HG03280 (cell line): ENCODE measurements at regions not wholly inside any gene's neighbourhood (a gene's known extent, or its start where the extent isn't known, plus 50 kb on each side); places are given as distances from the start of the nearest gene placed in this dataset.
"Not testable (repeated sequence)": the region's sequence is repeated elsewhere in the genome, so short reads cannot be mapped to it uniquely, and the experiment has no call there.

Source experiments
- ATAC-seq: cut with Tn5 transposase; IDR thresholded peaks from one replicate; pipeline ENCODE4 v1.9.1; 2021; ENCODE audit warnings: mild to moderate bottlenecking, moderate library complexity; ENCODE audit not compliant: unreplicated experiment

DNA sequence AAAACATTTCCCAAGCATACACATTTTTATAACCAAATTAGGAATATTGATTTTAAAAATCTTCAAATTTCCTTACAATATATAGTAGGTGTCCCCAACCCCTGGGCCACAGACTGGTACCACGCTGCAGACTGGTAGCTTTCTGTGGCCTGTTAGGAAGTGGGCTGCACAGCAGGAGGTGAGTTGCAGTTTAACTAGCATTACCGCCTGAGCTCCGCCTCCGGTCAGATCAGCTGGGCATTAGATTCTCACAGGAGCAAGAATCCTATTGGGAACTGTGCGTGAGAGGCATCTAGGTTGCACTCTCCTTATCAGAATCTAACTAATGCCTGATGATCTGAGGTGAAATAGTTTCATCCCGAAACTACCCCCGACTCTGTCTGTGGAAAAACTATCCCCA lies 62.1 kb downstream of the ZWINT start:
- no peak for ATAC-seq

DNA sequence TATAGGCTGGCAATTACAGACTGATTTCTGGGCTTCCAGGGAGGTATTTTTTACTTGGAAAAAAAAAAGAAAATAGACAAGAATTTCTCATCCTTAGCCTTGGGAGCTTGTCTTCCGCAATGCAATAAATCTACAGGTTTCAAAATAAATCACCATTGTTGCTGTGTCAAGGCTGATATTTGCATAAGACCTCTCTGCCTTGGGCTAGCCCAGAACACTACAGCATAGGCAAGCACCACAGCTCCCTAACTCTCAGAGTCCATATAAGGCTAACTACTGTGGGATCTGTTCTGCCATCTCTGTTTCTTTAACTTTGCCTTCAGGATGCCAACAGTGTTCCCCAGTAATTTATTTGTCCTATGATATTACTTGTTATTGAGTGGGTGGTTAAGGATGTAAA lies 64.4 kb downstream of the ZWINT start:
- ATAC-seq: no peak

DNA sequence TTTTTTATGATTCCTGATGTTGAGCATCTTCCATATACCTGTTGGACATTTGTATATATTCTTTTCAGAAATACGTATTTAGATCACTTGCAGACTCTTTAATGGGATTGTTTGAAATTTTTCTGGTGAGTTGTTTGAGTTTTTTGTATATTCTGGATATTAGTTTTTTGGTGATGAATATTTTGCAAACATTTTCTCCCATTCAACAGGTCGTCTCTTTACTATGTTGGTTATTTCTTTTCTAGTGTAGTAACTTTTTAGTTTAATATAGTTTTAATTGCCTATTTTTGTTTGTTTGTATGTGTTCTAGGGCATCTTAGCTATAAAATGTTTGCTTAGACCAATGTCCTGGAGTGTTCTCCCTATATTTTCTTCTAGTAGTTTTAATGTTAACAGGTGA lies 72.7 kb downstream of the ZWINT start:
- ATAC-seq: no peak

DNA sequence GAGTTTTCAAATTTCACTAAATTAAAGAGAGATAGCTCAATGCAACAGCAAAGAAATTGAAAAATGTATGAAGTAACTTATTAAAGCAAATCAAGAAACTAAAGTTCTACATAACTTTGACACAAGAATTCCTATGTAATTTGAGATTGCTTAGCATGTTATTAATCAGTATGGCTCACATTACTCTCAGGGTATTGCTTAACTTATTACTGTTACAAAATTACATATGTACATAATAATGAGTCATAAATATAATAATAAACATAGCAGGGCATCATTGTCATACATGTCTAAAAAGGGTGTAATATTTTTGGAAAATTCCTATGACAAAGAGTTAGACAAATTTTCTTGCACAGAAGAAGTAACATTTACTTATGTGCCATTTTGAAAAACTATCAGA lies 75.0 kb downstream of the ZWINT start:
- no peak for ATAC-seq

DNA sequence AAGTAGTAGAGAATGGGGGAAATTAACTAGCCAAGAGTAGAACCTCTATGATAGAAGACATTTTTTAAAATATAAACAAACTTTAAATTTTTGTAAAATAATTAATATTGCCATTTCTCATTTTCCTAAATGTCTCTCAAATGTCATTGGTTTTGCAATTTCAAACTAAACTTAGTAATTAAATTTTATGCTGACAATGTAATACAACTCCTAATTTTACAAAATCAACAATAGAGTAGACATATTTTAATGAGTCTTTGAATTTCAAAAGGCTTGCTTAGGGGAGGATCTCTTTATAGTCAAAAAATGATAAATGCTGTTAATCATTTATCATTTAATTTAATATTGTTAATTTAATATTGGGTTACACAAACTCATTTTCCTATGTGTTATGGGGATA lies 81.8 kb downstream of the ZWINT start:
- no peak for ATAC-seq

DNA sequence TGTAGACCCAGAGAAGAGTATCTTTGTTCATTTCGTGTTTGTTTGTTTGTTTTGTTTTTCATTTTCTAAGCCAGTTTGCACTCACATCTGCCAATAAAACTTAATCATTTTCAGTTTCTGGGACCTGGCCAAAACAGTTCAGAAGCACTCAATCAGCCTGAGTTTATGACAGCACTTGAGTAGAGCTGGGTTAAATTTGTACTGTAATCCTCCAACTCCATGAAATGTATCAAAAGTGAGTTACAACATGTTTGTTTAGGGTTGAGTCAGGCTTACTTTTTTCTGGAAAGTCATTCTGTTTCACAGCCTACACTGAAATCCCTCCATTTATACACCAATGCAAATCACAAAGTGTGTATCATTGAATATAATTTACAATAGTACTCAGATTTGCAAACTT lies 91.9 kb downstream of the ZWINT start:
- no peak for ATAC-seq

DNA sequence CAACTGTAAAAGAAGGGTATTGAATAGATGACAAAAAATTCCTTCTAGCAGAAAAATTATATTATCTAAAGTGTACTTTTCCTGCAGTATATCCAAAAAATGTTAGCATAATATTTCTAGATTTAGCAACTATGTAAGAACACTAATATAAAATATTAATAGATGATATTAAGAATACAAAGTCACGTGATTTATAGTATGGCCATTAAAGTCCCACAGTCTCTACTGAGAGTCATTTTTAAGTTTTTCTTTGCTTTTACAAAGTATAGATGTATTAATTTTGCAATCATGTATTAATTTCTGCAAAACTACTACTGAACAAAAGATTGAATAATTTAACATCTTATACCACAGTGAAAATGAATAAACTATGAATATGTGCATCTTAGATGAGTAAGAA lies 94.9 kb downstream of the ZWINT start:
- no peak for ATAC-seq

DNA sequence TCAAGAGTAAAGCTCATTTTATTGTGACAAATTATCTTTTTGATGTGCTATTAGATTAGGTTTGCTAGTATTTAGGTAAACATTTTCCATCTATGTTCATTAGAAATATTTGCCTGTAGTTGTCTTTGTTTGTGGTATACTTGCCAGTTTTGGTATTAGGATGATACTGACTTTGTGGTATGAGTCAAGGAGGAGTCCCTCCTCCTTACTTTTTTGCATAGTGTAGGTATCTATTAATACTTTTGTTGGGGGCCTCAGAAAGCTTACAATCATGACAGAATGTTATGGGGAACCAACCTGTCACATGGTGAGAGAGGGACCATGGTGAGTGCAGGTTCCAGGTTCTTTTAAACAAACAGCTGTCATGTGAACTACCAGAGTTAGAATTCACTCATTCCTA lies 102.1 kb downstream of the ZWINT start:
- no peak for ATAC-seq

DNA sequence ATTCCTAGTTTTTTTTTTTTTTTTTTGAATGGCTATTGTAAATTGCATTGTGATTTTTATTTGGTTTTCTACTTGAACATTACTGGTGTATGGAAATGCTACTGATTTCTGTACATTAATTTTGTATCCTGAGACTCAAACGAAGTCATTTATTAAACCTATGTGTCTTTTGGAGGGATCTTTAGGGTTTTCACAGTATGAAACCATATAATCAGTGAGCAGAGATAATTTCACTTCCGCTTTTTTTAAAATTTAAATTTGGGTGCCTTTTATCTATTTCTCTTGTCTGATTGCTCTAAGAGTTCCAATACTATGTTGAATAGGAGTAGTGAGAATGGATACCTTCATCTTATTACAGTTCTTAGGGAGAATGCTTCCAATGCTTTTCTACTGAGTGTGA lies 102.7 kb downstream of the ZWINT start:
- no peak for ATAC-seq

DNA sequence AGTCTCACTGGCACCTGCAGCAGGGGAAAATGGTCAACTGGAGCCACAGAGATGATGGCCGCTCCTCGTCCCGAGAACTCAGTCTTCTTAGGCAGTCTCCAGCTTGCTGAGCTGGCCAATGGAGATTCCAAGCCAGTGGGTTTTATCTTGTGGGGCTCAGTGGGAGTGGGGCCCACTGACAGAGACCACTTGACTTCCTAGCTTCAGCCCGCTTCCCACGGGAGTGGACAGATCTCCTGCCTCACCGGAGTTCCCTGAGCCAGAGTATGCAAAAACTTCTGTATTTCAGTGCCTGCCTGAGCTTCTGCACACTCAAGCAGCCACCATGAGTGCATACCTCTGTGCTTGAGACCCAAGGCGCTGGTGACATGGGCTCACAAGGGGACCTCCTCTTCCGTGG lies 105.8 kb downstream of the ZWINT start:
- ATAC-seq: no peak

DNA sequence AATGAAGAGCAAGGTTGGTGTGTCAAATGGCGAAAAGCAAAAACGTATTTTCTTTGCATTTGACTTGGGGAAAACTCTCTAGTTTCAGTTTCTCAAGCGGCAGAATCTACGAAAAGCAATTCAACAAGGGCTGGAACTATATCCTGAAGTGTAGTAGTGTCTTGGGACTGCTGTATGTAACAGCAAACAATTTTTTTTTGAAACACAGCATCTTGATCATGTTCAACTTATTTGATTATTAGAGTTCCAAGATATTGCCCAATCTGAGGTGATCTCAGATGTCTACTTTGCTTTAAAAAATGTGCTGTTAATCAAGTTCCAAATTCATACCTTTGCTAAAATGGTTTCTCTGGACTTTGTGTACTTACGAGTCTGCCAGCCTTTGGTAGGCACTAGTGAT lies 120.6 kb downstream of the ZWINT start:
- ATAC-seq: no peak

DNA sequence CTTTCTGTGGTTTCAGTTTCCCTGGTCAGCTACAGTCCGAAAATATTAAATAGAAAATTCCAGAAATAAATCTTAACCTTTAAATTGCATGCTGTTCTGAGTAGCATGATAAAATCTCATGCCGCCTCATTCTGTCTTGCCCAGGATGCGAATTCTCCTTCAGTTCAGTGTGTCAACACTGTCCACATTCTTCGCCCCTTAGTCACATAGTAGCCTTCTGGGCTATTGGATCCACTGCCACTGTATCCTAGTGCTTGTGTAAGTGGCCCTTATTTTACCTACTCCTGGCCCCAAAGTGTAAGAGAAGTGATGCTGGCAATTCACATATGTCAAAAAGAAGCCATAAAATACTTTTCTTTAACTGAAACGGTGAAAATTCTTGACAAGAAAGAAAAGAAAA lies 129.6 kb downstream of the ZWINT start:
- no peak for ATAC-seq

DNA sequence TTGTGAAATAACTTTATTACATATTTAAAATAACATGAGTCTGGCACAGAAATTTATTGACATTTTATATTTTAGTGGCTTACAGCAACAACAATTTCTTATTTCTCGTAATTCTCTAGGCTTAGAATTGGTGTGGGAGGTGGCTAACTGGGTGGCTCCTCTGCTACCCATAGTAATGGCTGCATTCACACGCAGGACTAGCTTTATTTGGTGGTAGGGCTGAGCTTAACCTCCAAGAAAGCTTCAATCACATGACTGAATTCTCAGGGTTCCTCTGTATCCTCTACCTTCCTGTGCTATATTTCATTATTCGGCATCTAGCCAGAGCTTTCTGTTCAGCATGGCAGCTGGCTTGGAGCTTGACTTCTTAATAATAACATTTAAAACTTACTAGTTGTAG lies 138.8 kb downstream of the ZWINT start:
- ATAC-seq: no peak

DNA sequence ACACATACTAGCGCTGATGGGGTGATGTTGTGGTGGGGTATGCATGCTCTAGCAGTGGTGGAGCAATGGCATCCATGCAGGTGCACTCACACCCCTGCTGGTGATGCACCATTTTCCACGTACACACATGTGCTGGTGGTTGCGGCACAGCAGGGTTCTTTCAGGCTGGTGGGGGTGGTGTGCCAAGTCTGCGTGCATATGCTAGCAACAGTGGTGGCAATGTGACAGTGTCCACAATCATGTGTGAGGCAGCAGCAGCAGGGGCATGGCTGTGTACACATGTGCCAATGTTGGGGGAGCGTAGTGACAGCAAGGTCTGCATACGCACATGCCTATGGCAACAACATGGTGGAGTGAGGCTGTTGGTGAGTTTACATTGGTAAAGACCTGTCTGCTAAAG lies 148.1 kb downstream of the ZWINT start:
- ATAC-seq: no peak

DNA sequence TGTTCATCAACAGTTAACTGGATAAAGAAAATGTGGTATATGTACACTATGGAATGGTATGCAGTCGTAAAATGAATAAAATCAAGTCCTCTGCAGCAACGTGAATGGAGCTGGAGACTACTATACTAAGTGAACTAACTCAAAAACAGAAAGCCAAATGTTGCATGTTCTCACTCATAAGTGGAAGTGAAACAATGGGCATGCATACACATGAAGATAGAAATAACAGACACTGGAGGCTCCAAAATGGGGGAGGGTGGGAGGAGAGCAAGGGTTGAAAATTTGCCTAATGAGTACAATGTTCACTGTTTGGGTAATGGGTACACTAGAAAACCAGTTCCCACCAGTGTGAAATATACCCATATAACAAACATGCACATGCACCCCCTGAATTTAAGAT lies 179.5 kb downstream of the ZWINT start:
- ATAC-seq: no peak

DNA sequence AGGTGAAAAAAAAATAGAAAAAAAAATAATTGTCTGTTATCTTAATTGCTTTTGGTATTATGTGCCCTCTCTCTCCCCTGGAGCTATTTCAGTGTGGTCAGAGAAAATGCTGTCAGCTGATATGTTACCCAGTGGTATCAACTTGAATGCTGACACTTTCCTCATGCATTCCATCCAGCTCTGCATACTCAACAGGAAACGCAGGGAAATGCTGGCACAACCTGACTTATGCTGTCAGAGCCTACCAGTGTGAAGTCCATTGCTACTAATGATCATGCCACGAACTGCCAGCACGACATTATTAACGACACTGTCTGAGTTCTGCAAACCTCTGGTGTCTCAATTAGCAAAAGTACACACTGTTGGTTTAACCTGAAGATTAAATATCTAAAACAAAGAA lies 182.8 kb downstream of the ZWINT start:
- no peak for ATAC-seq

DNA sequence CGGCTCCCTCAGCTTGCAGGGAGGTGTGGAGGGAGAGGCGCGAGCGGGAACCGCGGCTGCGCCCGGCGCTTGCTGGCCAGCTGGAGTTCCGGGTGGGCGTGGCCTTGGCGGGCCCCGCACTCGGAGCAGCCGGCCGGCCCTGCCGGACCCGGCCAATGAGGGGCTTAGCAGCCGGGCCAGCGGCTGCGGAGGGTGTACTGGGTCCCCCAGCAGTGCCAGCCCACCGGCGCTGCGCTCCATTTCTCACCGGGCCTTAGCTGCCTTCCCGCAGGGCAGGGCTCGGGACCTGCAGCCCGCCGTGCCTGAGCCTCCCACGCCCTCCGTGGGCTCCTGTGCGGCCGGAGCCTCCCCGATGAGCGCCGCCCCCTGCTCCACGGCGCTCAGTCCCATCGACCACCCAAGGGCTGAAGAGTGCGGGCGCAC lies 206.0 kb downstream of the ZWINT start:
- ATAC-seq: not testable (repeated sequence)

DNA sequence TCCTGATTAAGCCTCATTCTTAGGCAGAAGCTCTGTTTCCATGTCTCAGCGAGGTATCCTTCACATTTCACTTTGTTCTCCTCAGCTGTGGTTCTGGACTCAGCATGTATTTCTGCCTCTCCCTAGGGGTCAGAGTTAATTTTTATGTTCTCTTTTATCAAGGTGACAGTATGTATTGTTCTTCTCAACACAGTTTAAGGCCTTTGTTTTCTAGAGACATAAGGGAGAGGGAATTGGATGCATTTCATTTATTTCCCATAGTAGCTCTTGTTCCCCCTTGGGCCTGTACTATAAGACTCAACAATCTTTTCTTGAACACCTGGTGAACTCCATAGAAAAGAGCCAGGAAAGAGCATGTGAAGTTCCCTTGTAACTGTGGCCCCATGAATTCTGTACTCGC lies 214.3 kb downstream of the ZWINT start:
- ATAC-seq: no peak

DNA sequence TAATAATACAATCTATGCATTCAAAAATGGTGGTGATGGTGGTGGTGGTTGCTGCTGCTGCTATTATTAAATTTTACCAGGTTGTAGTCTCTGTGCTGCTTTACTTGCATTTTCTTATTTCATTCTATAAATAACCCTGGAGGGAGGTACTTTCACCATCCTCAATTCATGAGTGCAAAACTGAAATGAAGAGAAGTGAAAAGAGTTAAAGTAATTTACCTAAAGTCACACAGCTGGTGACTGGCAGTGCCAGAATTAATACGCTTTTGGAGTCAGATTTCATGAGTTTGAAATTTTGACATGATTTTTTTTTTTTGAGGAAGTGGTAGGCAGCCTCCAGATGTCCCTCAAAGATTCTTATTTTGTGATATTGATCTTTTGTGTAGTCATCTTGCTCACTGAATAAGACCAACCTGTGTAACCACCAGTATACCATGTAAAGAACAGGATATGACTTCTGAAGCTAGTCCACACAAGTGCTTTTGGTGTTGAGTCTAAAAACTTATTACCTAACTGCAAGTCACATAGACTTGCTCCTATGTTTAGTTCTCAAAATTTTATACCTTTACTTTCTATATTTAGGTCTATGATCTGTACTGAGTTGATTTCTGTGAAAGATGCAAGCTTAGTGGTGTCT lies 218.8 kb downstream of the ZWINT start:
- peak; percentile 73 for ATAC-seq

DNA sequence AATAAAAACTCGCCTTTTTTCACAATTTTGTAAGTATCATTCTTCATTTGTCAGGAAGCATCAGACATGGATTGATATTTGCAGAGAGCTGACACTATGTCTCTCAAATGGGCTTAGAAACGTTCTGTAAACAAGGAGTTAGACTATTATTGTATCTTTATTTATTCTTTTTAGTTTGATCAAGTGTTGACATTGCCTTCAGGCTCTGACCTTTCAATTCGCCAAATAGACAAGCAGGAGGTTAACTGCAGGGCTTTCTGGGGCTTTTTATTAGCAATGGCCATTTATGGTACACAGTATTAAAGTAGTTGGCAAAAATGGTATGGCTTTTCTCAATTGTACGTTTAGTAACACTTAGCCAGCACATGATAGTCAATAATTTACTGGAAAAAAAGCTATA lies 221.7 kb downstream of the ZWINT start:
- no peak for ATAC-seq

DNA sequence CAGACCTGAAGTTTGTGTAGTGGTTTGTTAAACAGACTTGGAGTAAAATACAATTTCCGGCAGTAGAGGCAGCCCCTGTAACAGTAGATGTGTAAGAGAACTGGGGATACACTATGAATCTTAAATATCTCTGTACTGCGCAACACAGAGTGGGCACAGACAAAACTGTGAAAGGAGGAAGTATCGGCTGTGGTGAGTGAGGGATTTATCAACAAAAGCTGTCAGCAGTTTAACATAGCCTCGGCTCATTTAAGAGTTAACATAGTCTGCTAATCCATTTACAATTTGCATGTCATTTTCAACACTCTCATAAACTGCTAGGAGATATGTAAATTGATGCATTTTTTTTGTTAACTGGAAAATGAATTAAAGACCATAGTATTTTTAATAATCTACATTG lies 225.2 kb downstream of the ZWINT start:
- no peak for ATAC-seq

DNA sequence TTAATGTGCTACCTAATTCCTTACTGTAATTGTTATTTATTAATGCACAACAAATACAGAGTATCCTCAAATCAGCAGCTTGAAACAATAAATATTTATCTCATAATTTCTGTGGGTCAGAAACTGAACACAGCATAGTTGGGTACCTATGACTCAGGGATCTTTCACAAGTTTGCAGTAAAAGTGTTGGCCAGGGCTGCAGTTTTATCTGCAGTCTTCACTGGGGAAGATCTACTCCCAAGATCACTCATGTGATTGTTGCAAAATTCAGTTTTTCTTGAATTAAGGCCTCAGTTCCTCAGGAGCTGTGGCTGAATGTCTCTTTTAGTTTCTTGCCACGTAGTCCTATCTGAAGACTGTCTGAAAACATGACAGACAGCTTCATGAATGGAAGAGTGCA lies 237.8 kb downstream of the ZWINT start:
- ATAC-seq: no peak

DNA sequence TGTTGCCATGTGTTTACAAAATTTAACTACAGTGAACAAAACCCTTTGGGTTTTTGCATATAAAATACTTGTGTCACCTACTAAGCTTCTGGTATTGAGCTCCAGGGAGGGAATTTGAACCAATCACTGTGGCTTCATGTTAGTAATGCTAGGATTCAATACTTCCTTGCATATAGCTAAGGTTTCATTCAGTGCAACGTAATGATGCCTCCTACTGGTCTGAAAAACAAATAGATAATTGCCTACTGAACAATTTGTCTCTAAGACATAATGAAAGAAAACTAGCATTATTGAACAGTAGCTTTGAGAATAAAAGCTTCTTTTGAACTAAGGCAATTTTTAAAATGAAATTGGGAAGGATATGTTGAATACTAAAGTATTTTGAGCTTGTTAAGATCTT lies 244.4 kb downstream of the ZWINT start:
- no peak for ATAC-seq

DNA sequence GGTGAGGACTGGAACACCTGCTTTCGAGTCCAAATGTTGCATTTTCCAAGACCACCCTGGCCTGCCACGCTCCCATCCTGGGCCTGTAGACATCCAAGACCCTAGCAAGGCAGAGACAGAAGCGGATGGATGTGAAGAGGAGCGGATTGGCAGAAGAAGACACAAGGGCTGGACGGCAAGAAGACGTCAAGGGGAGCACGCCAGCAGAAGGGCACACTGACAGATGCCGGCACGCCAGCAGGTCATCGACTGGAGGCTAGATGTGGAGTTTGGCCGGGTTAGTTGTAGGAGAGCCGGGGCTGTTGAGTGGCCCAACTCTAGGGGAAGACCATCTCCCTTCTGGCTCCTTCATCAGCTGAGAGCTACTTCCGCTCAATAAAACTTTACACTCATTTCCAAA lies 251.6 kb downstream of the ZWINT start:
- no peak for ATAC-seq
